ENCODE measurements at regions not wholly inside any gene's neighbourhood (a gene's known extent, or its start where the extent isn't known, plus 50 kb on each side); places are given as distances from the start of the nearest gene placed in this dataset.
"Not testable (repeated sequence)": the region's sequence is repeated elsewhere in the genome, so short reads cannot be mapped to it uniquely, and the experiment has no call there.

DNA sequence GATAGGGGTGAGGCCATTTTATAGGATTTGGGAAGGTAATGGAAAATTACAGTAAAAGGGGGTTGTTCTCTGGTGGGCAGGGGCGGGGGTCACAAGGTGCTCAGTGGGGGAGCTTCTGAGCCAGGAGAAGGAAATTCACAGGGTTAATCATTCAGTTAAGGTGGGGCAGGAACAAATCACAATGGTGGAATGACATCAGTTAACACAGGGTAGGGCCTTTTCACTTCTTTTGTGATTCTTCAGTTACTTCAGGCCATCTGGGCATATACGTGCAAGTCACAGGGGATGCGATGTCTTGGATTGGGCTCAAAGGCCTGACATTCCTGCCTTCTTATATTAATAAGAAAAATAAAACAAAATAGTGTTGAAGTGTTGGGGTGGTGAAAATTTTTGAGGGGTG is 181.1 kb upstream of the TRPC7 start:
- TF ChIP-seq, protein P1, sequence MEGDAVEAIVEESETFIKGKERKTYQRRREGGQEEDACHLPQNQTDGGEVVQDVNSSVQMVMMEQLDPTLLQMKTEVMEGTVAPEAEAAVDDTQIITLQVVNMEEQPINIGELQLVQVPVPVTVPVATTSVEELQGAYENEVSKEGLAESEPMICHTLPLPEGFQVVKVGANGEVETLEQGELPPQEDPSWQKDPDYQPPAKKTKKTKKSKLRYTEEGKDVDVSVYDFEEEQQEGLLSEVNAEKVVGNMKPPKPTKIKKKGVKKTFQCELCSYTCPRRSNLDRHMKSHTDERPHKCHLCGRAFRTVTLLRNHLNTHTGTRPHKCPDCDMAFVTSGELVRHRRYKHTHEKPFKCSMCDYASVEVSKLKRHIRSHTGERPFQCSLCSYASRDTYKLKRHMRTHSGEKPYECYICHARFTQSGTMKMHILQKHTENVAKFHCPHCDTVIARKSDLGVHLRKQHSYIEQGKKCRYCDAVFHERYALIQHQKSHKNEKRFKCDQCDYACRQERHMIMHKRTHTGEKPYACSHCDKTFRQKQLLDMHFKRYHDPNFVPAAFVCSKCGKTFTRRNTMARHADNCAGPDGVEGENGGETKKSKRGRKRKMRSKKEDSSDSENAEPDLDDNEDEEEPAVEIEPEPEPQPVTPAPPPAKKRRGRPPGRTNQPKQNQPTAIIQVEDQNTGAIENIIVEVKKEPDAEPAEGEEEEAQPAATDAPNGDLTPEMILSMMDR (IDR thresholded peaks at IDR 0.05): not testable (repeated sequence)
- TF ChIP-seq POLR2A (IDR thresholded peaks at IDR 0.05): not testable (repeated sequence)

Measured in prostate gland (tissue), 2 donors.